ENCODE measurements at regions not wholly inside any gene's neighbourhood (a gene's known extent, or its start where the extent isn't known, plus 50 kb on each side); places are given as distances from the start of the nearest gene placed in this dataset.

- no peaks in the 10 kb centered on the region for H3K9me3 Mint-ChIP-seq (ENCODE audit: low read depth)
- no peak for TF ChIP-seq CTCF (IDR thresholded peaks at IDR 0.05)
- DNase-seq (ENCODE audit: low spot score) = no peak
These were observed 121.7 kb upstream of the COL1A2 start for GRCh38 chr7:94272821-94273583.

GRCh38 chr7:94274828-94275227 lies 119.9 kb upstream of the COL1A2 start:
- peaks cover 1% of the 10 kb centered on the region for H3K36me3 Mint-ChIP-seq (ENCODE audit: low read depth)
- H3K4me1 Mint-ChIP-seq (ENCODE audit: low read depth) = peaks cover 41% of the 10 kb centered on the region
- no peak overlapping the region for H3K27ac Mint-ChIP-seq (ENCODE audit: unreplicated experiment)
- no peaks in the 10 kb centered on the region for H3K9me3 Mint-ChIP-seq (ENCODE audit: low read depth)
- no peak for DNase-seq (ENCODE audit: low spot score)
- no peak overlapping the region for H3K4me3 Mint-ChIP-seq (ENCODE audit: unreplicated experiment)
- TF ChIP-seq CTCF (IDR thresholded peaks at IDR 0.05) = no peak
- no peaks in the 10 kb centered on the region for H3K27me3 Mint-ChIP-seq (ENCODE audit: low read depth)

More at GRCh38 chr7:94272821-94273583, 121.7 kb upstream of the COL1A2 start:
- Mint-ChIP-seq H3K27me3 (ENCODE audit: low read depth) (no peaks in the 10 kb centered on the region), H3K4me1 (ENCODE audit: low read depth) (peaks cover 28% of the 10 kb centered on the region), H3K36me3 (ENCODE audit: low read depth) (peaks cover 1% of the 10 kb centered on the region), H3K27ac (ENCODE audit: unreplicated experiment) (no peak overlapping the region), H3K4me3 (ENCODE audit: unreplicated experiment) (no peak overlapping the region)

- Mint-ChIP-seq H3K4me1 (ENCODE audit: low read depth) (peaks cover 47% of the 10 kb centered on the region), H3K27me3 (ENCODE audit: low read depth) (no peaks in the 10 kb centered on the region), H3K4me3 (ENCODE audit: unreplicated experiment) (no peak overlapping the region), H3K9me3 (ENCODE audit: low read depth) (no peaks in the 10 kb centered on the region), H3K36me3 (ENCODE audit: low read depth) (peaks cover 1% of the 10 kb centered on the region), H3K27ac (ENCODE audit: unreplicated experiment) (no peak overlapping the region)
- no peak for TF ChIP-seq CTCF (IDR thresholded peaks at IDR 0.05)
- no peak for DNase-seq (ENCODE audit: low spot score)
These were observed 118.7 kb upstream of the COL1A2 start for GRCh38 chr7:94276027-94276426.

GRCh38 chr7:94276795-94277194 lies 117.9 kb upstream of the COL1A2 start:
- Mint-ChIP-seq H3K4me1 (ENCODE audit: low read depth) (peaks cover 51% of the 10 kb centered on the region), H3K36me3 (ENCODE audit: low read depth) (peaks cover 1% of the 10 kb centered on the region), H3K27me3 (ENCODE audit: low read depth) (no peaks in the 10 kb centered on the region), H3K27ac (ENCODE audit: unreplicated experiment) (peak overlapping the region; percentile 19), H3K9me3 (ENCODE audit: low read depth) (no peaks in the 10 kb centered on the region), H3K4me3 (ENCODE audit: unreplicated experiment) (no peak overlapping the region)
- peak; percentile 85 for TF ChIP-seq CTCF (IDR thresholded peaks at IDR 0.05)
- DNase-seq (ENCODE audit: low spot score) = no peak

GRCh38 chr7:94277236-94277635 lies 117.5 kb upstream of the COL1A2 start:
- no peak overlapping the region for H3K4me3 Mint-ChIP-seq (ENCODE audit: unreplicated experiment)
- H3K27me3 Mint-ChIP-seq (ENCODE audit: low read depth) = no peaks in the 10 kb centered on the region
- TF ChIP-seq CTCF (IDR thresholded peaks at IDR 0.05) = no peak
- DNase-seq (ENCODE audit: low spot score) = no peak
- peak overlapping the region; percentile 19 for H3K27ac Mint-ChIP-seq (ENCODE audit: unreplicated experiment)
- H3K4me1 Mint-ChIP-seq (ENCODE audit: low read depth) = peaks cover 52% of the 10 kb centered on the region
- H3K36me3 Mint-ChIP-seq (ENCODE audit: low read depth) = peaks cover 1% of the 10 kb centered on the region
- H3K9me3 Mint-ChIP-seq (ENCODE audit: low read depth) = no peaks in the 10 kb centered on the region
